ENCODE measurements at regions not wholly inside any gene's neighbourhood (a gene's known extent, or its start where the extent isn't known, plus 50 kb on each side); places are given as distances from the start of the nearest gene placed in this dataset.

DNA sequence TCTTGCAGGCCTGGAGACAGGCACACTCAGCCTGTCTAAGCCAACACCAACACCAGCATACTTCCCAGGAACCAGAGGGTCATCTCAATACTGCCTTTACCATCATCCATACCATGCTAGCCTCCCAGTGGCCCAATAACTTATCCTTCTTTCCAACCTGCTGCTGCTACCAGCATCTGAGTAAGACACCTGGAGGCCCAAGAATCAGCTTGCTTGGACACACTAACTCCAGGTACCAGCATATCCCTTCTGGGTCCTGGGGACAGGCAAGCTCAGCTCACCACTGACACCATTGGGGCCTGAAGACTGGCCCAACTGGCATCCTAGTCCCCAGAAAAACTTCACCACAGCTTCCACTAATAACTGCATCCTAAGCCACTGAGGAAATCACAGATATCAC, 205.3 kb downstream of the CD109 start:
- Mint-ChIP-seq H3K4me3 (no peak overlapping the region), H3K27ac (no peak overlapping the region), H3K9me3 (peaks cover 12% of the 10 kb centered on the region), H3K4me1 (no peaks in the 10 kb centered on the region), H3K36me3 (ENCODE audit: low read depth) (no peaks in the 10 kb centered on the region), H3K27me3 (no peaks in the 10 kb centered on the region)
- ChIA-PET POLR2A (no interaction called here), CTCF (no interaction called here)
- DNase-seq: no peak

- no peaks in the 10 kb centered on the region for H3K36me3 Mint-ChIP-seq (ENCODE audit: low read depth)
- H3K27ac Mint-ChIP-seq: no peak overlapping the region
- ChIA-PET POLR2A (no interaction called here), CTCF (no interaction called here)
- H3K4me3 Mint-ChIP-seq: no peak overlapping the region
- peaks cover 10% of the 10 kb centered on the region for H3K9me3 Mint-ChIP-seq
- DNase-seq: no peak
- peaks cover 2% of the 10 kb centered on the region for H3K27me3 Mint-ChIP-seq
- no peaks in the 10 kb centered on the region for H3K4me1 Mint-ChIP-seq
Observed at GRCh38 chr6:73898599-73898998, 202.6 kb downstream of the CD109 start.

- H3K27me3 Mint-ChIP-seq: peaks cover 2% of the 10 kb centered on the region
- no peaks in the 10 kb centered on the region for H3K9me3 Mint-ChIP-seq
- no peak overlapping the region for H3K27ac Mint-ChIP-seq
- POLR2A ChIA-PET: no interaction called here
- CTCF ChIA-PET: no interaction called here
- no peaks in the 10 kb centered on the region for H3K4me1 Mint-ChIP-seq
- no peak overlapping the region for H3K4me3 Mint-ChIP-seq
- DNase-seq: no peak
- no peaks in the 10 kb centered on the region for H3K36me3 Mint-ChIP-seq (ENCODE audit: low read depth)
Observed at GRCh38 chr6:73893696-73894095, 197.7 kb downstream of the CD109 start.

DNA sequence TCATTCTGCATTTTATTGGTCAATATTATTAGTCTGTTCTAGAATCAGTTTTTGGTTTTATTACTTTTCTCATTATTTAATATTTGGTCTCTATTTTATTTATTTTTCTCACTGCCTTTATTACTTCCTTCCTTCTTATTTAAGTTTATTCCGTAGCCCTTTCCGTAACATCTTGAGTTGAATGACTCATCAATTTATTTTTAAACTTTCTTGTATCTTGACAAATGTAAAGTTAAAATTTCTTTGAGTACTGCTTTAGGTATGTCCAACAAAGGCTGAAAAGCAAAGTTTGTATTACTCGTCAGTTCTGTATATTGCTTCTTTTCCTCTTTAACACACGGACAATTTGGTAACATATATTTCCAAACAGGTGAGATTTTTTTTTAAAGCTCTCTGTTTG, 192.0 kb downstream of the CD109 start:
- Mint-ChIP-seq H3K9me3 (no peaks in the 10 kb centered on the region), H3K4me1 (no peaks in the 10 kb centered on the region), H3K27me3 (no peaks in the 10 kb centered on the region), H3K27ac (no peak overlapping the region), H3K4me3 (no peak overlapping the region), H3K36me3 (ENCODE audit: low read depth) (no peaks in the 10 kb centered on the region)
- POLR2A ChIA-PET: no interaction called here
- DNase-seq: no peak
- CTCF ChIA-PET: no interaction called here

GRCh38 chr6:73885393-73885792, 189.4 kb downstream of the CD109 start:
- H3K36me3 Mint-ChIP-seq (ENCODE audit: low read depth): no peaks in the 10 kb centered on the region
- no peak for DNase-seq
- H3K27ac Mint-ChIP-seq: no peak overlapping the region
- no peaks in the 10 kb centered on the region for H3K4me1 Mint-ChIP-seq
- ChIA-PET POLR2A (no interaction called here), CTCF (no interaction called here)
- H3K4me3 Mint-ChIP-seq: no peak overlapping the region
- H3K27me3 Mint-ChIP-seq: no peaks in the 10 kb centered on the region
- H3K9me3 Mint-ChIP-seq: no peaks in the 10 kb centered on the region

GRCh38 chr6:73884540-73884939, 188.5 kb downstream of the CD109 start:
- no peak overlapping the region for H3K4me3 Mint-ChIP-seq
- no peaks in the 10 kb centered on the region for H3K27me3 Mint-ChIP-seq
- DNase-seq: no peak
- ChIA-PET CTCF (no interaction called here), POLR2A (no interaction called here)
- H3K4me1 Mint-ChIP-seq: no peaks in the 10 kb centered on the region
- H3K27ac Mint-ChIP-seq: no peak overlapping the region
- no peaks in the 10 kb centered on the region for H3K36me3 Mint-ChIP-seq (ENCODE audit: low read depth)
- no peaks in the 10 kb centered on the region for H3K9me3 Mint-ChIP-seq

- POLR2A ChIA-PET: no interaction called here
- CTCF ChIA-PET: no interaction called here
- no peak for DNase-seq
- Mint-ChIP-seq H3K27me3 (no peaks in the 10 kb centered on the region), H3K36me3 (ENCODE audit: low read depth) (no peaks in the 10 kb centered on the region), H3K9me3 (no peaks in the 10 kb centered on the region), H3K4me3 (no peak overlapping the region), H3K27ac (no peak overlapping the region), H3K4me1 (no peaks in the 10 kb centered on the region)
Observed at GRCh38 chr6:73879501-73880293, 183.7 kb downstream of the CD109 start.

GRCh38 chr6:73878403-73878802, 182.4 kb downstream of the CD109 start:
- CTCF ChIA-PET: no interaction called here
- Mint-ChIP-seq H3K4me1 (peaks cover 4% of the 10 kb centered on the region), H3K9me3 (no peaks in the 10 kb centered on the region), H3K4me3 (no peak overlapping the region), H3K27me3 (no peaks in the 10 kb centered on the region), H3K27ac (no peak overlapping the region), H3K36me3 (ENCODE audit: low read depth) (no peaks in the 10 kb centered on the region)
- POLR2A ChIA-PET: no interaction called here
- no peak for DNase-seq

All from activated CD4-positive, alpha-beta memory T cell treated with anti-CD3 and anti-CD28 coated beads, Interleukin-2, amount 10 ng/mL, durations not matched to agents 7 days and 5 days (primary cell).